HCT116 (cell line): ENCODE measurements at regions not wholly inside any gene's neighbourhood (a gene's known extent, or its start where the extent isn't known, plus 50 kb on each side); places are given as distances from the start of the nearest gene placed in this dataset.

Experiments used
- ATAC-seq: fragments of 200-7000 bp; cut with Tn5 transposase; 2 replicates; pipeline ENCODE4 v1.9.1; 2020; ENCODE audit warnings: mild to moderate bottlenecking, moderate library complexity
- BruUV-seq: library from RNA; stranded (reverse); fragments of 400-500 nt; replicated peaks from 2 replicates; lab custom pipeline; 2021; lab: Mats Ljungman, UMichigan
- CTCF ChIA-PET: fragments of 300-600 bp; sonication (Branson Sonifier 250); formaldehyde crosslinking; loops from one replicate; lab custom pipeline; 2021; ENCODE audit warnings: antibody characterized with exemption; lab: Charles Lee
- POLR2A ChIA-PET: fragments of 300-600, 350-600 bp; sonication (Branson Sonifier 250); formaldehyde crosslinking; loops from one replicate; lab custom pipeline; 2021; ENCODE audit warnings: antibody characterized with exemption; lab: Charles Lee
- RAD21 ChIA-PET, 2 experiments: fragments of 300-600 bp; sonication (Branson Sonifier 250); formaldehyde crosslinking; loops; one replicate each; lab custom pipeline; 2023; ENCODE audit warnings: low total read pairs in 2 of 2; ENCODE audit not compliant: uncharacterized antibody in 2 of 2, unreplicated experiment in 2 of 2, low non-redundant PET in 1 of 2; lab: Charles Lee
- DNase-seq: peaks from one replicate; pipeline ENCODE4 v3.0.0-alpha.2; 2010; ENCODE audit warnings: low read depth, low spot score
- H2AFZ ChIP-seq: fragments of 200-600 bp; shearing (Covaris generic), sonication (generic); 2 replicates; pipeline ENCODE4 v1.6.1; 2017; ENCODE audit warnings: low read depth, mixed run types, mixed read lengths, antibody characterized with exemption, low read length; ENCODE audit not compliant: poor library complexity, severe bottlenecking
- H3K27ac ChIP-seq: 2 replicates; pipeline ENCODE4 v1.5.1; 2012; ENCODE audit warnings: low read depth, low read length
- H3K27me3 ChIP-seq: fragments of 200-600 bp; sonication (generic); 2 replicates; pipeline ENCODE4 v1.6.1; 2016; ENCODE audit warnings: mixed run types, low read length, mixed read lengths; ENCODE audit not compliant: insufficient read depth
- H3K36me3 ChIP-seq, 2 experiments: fragments of 200-500 bp in 1 of 2; fragments of 200-600 bp in 1 of 2; sonication (Bioruptor generic) in 1 of 2; sonication (generic) in 1 of 2; 2 replicates each; pipeline versions ENCODE4 v1.5.1 to v1.6.1; 2014 to 2016; ENCODE audit warnings: low read length in 2 of 2, inconsistent platforms in 1 of 2, mixed read lengths in 1 of 2, mixed run types in 1 of 2; ENCODE audit not compliant: insufficient read depth in 2 of 2, control insufficient read depth in 1 of 2
- H3K4me1 ChIP-seq, 2 experiments: fragments of 200-600 bp in 1 of 2; sonication (generic) in 1 of 2; 2 replicates each; pipeline versions ENCODE4 v1.5.1 to v1.6.1; 2012 to 2017; ENCODE audit warnings: low read length in 2 of 2, inconsistent platforms in 1 of 2, mild to moderate bottlenecking in 1 of 2, mixed read lengths in 1 of 2, mixed run types in 1 of 2, moderate library complexity in 1 of 2; ENCODE audit not compliant: insufficient read depth in 2 of 2, control insufficient read depth in 1 of 2
- H3K4me2 ChIP-seq: fragments of 200-600 bp; sonication (generic); 2 replicates; pipeline ENCODE4 v1.6.1; 2017; ENCODE audit warnings: mixed run types, low read length, mixed read lengths
- H3K4me3 ChIP-seq, 2 experiments: fragments of 200-600 bp in 1 of 2; sonication (generic) in 1 of 2; replicated peaks in 1 of 2; 2 replicates each; pipeline ENCODE4 v1.5.1; 2011 to 2016; ENCODE audit warnings: low read length in 2 of 2, control low read depth in 1 of 2, low read depth in 1 of 2, mild to moderate bottlenecking in 1 of 2, mixed read lengths in 1 of 2, mixed run types in 1 of 2
- H3K79me2 ChIP-seq: fragments of 200-600 bp; sonication (generic); 2 replicates; pipeline ENCODE4 v1.6.1; 2017; ENCODE audit warnings: mild to moderate bottlenecking, mixed run types, low read length, moderate library complexity, mixed read lengths; ENCODE audit not compliant: insufficient read depth
- H3K9ac ChIP-seq: fragments of 200-600 bp; sonication (generic); 2 replicates; pipeline ENCODE4 v1.6.1; 2016; ENCODE audit warnings: low read length, mixed read lengths
- H3K9me2 ChIP-seq: fragments of 200-600 bp; sonication (generic), shearing (Covaris generic); 2 replicates; pipeline ENCODE4 v1.6.1; 2017; ENCODE audit warnings: mixed run types, mild to moderate bottlenecking, moderate library complexity; ENCODE audit not compliant: insufficient read depth
- H3K9me3 ChIP-seq, 2 experiments: fragments of 200-500 bp in 1 of 2; fragments of 200-600 bp in 1 of 2; sonication (Bioruptor generic) in 1 of 2; sonication (generic) in 1 of 2; 2 replicates each; pipeline ENCODE4 v1.6.1; 2014 to 2017; ENCODE audit warnings: low read length in 2 of 2, mixed read lengths in 2 of 2, inconsistent platforms in 1 of 2, low read depth in 1 of 2, mild to moderate bottlenecking in 1 of 2, mixed run types in 1 of 2, moderate library complexity in 1 of 2; ENCODE audit not compliant: control insufficient read depth in 1 of 2, insufficient read depth in 1 of 2
- H4K20me1 ChIP-seq: fragments of 200-600 bp; sonication (generic), shearing (Covaris generic); 2 replicates; pipeline ENCODE4 v1.6.1; 2017; ENCODE audit warnings: mixed run types, mild to moderate bottlenecking, moderate library complexity; ENCODE audit not compliant: insufficient read depth
- ATF3 ChIP-seq: IDR thresholded peaks from 2 replicates; pipeline ENCODE4 v1.6.1; 2012
- CBX3 ChIP-seq: IDR thresholded peaks from 2 replicates; pipeline ENCODE4 v1.6.1; 2012; ENCODE audit warnings: low read depth
- EZH2 ChIP-seq: fragments of 200-600 bp; sonication (generic); IDR thresholded peaks from 2 replicates; pipeline ENCODE4 v1.6.1; 2017; ENCODE audit warnings: antibody characterized with exemption, mixed run types
- FOSL1 ChIP-seq: IDR thresholded peaks from 2 replicates; pipeline ENCODE4 v1.6.1; 2012; ENCODE audit warnings: low read depth
- MAX ChIP-seq: IDR thresholded peaks from 2 replicates; pipeline ENCODE4 v1.6.1; 2012
- POLR2AphosphoS5 ChIP-seq: IDR thresholded peaks from 2 replicates; pipeline ENCODE4 v1.6.1; 2011; ENCODE audit warnings: mild to moderate bottlenecking, low read depth, low read length, moderate library complexity
- RAD21 ChIP-seq: IDR thresholded peaks from 2 replicates; pipeline ENCODE4 v1.6.1; 2012; ENCODE audit warnings: low read depth, mild to moderate bottlenecking
- REST ChIP-seq: IDR thresholded peaks from 2 replicates; pipeline ENCODE4 v1.6.1; 2012; ENCODE audit warnings: low read depth
- SIN3A ChIP-seq: IDR thresholded peaks from 2 replicates; pipeline ENCODE4 v1.6.1; 2012; ENCODE audit warnings: low read depth
- SP1 ChIP-seq: IDR thresholded peaks from 2 replicates; pipeline ENCODE4 v1.6.1; 2012; ENCODE audit warnings: low read depth
- SRF ChIP-seq: IDR thresholded peaks from 2 replicates; pipeline ENCODE4 v1.6.1; 2012; ENCODE audit warnings: low read depth
- TCF7L2 ChIP-seq: IDR thresholded peaks from 2 replicates; pipeline ENCODE4 v1.7.0; 2011; ENCODE audit warnings: borderline replicate concordance, inconsistent platforms; ENCODE audit not compliant: insufficient read depth, insufficient read length; ENCODE audit errors: extremely low read depth
- YY1 ChIP-seq: IDR thresholded peaks from 2 replicates; pipeline ENCODE4 v1.6.1; 2011; ENCODE audit warnings: low read length, low read depth, moderate library complexity, mild to moderate bottlenecking; ENCODE audit not compliant: insufficient replicate concordance; ENCODE audit errors: extremely low read depth
- ZBTB33 ChIP-seq: IDR thresholded peaks from 2 replicates; pipeline ENCODE4 v1.6.1; 2011; ENCODE audit warnings: mild to moderate bottlenecking, low read length, moderate library complexity; ENCODE audit not compliant: insufficient replicate concordance; ENCODE audit errors: extremely low read depth
- ZFX ChIP-seq: fragments of 450-650 bp; IDR thresholded peaks from 2 replicates; pipeline ENCODE4 v1.6.1; 2017
- ZNF274 ChIP-seq: fragments of 200-500 bp; sonication (Bioruptor generic); IDR thresholded peaks from 2 replicates; pipeline ENCODE4 v1.6.1; 2014; ENCODE audit warnings: mild to moderate bottlenecking, low read depth, low read length, inconsistent platforms
- intact Hi-C: fragments of 100-400 bp; cut with micrococcal nuclease; formaldehyde crosslinking; loops from 2 replicates; pipeline ENCODE4 v1.10.0; 2022

GRCh38 chr20:12942123-12942522, 66.6 kb upstream of the SPTLC3 start:
- Histone ChIP-seq H3K4me1 (no peaks in the 10 kb centered on the region), H4K20me1 (no peaks in the 10 kb centered on the region), H3K4me3 (no peak overlapping the region), H3K4me2 (no peak overlapping the region), H3K36me3 (no peaks in the 10 kb centered on the region), H3K9me3 (no peaks in the 10 kb centered on the region), H3K79me2 (no peaks in the 10 kb centered on the region), H3K27ac (no peak overlapping the region), H2AFZ (no peak overlapping the region), H3K9ac (no peak overlapping the region), H3K27me3 (no peaks in the 10 kb centered on the region), H3K9me2 (no peaks in the 10 kb centered on the region)
- BruUV-seq = no TSS peak
- no peak for DNase-seq
- ChIA-PET RAD21 (no interaction called here), POLR2A (no interaction called here), CTCF (no interaction called here)
- no peak for ATAC-seq
- intact Hi-C loops = no loop called here
- no peak for TF ChIP-seq REST
- TF ChIP-seq MAX = no peak
- TF ChIP-seq ZBTB33 = no peak
- TF ChIP-seq CBX3 = no peak
- TF ChIP-seq SRF = no peak
- TF ChIP-seq SP1 = no peak
- TF ChIP-seq TCF7L2 = no peak
- no peak for TF ChIP-seq ZNF274
- no peak for TF ChIP-seq ATF3
- TF ChIP-seq RAD21 = no peak
- TF ChIP-seq ZFX = no peak
- no peak for TF ChIP-seq FOSL1
- TF ChIP-seq SIN3A = no peak
- no peak for TF ChIP-seq YY1
- no peak for TF ChIP-seq POLR2AphosphoS5
- TF ChIP-seq EZH2 = no peak
